ENCODE measurements at regions not wholly inside any gene's neighbourhood (a gene's known extent, or its start where the extent isn't known, plus 50 kb on each side); places are given as distances from the start of the nearest gene placed in this dataset.
"Not testable (repeated sequence)": the region's sequence is repeated elsewhere in the genome, so short reads cannot be mapped to it uniquely, and the experiment has no call there.

DNA sequence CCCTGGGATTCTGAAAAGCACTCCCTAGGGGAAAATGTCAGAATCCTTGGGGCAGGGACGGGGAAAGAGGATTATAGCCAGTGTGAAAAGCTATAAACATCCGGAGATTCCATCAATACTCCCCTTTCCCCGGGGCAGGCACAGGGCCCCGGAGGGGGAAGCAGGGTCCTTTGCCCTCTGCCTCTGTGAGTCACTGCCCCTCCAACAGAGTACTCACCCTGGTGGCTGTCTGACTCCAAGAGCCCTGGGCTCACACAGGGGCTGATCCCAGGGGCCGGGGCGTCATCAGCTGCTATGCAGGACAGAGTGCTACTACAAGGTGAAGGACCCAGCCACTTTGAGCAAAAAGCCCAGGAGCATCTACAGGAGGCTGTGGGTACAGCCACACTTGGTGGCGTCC is 133.0 kb upstream of the PRR20G start:
- no peak overlapping the region for H3K4me3 ChIP-seq (ENCODE audit: low read depth, low read length)

DNA sequence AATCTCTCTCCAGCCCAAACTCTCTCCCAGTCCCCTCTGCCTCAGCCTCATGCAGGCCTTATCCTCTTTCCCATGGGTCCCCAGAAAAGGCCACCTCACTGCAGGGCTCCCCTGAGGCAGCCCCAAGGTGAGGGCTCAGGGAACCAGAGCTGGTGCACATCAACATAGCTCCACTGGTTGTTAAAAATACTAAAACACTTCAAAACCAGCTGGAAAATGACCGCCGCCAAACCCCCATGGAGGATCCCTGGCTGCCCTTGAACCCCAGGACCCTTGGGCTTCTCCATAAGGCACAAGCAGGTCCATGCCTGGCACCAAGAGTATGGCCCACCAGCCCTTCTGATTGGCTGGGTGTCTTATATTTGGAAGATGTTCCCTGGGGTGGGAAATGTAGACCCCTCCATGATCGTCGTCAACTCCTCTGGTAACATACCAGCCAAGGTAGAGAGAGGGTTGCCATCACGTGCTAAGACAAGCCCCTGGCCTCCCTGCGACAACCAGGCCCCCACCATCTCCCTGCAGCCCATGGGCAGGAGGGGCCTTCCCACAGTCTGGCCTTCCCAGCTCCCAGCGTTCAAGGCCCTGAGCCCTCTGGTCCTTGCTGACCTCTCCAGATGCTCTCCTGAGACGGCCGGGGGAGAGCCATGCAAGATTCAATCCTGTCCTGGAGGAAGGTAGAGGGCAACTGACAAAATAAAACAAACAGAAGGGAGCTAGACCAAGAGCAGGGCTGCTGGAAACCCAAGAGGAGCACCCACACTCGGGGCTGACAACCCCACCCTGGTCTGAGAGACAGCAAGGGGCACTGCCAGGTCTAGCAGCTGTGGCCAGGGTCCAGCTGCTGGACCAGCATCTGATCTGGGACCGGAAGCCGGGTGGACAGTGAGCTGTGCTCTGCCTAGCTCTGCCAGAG is 132.1 kb upstream of the PRR20G start:
- H3K4me3 ChIP-seq (ENCODE audit: low read depth, low read length) = no peak overlapping the region

DNA sequence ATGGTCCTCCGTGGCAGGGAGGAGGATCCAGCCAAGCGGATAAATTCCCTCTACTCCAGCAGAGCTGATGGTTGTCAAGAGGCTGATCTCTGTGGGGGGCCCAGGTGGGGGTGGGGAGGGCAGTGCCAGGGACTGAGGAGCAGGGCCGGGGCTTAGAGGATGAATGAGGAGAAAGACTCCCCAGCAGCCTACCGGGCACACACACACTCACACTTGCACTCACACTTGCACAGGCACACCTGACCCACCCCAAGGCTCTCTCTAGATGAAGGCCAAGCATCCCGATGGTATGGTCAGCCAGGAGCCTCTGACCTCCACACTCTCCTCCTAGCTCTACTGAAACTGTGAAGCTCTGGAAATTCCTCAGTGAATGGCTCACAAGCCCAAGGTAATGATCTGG is 131.3 kb upstream of the PRR20G start:
- H3K4me3 ChIP-seq (ENCODE audit: low read depth, low read length) = no peak overlapping the region

DNA sequence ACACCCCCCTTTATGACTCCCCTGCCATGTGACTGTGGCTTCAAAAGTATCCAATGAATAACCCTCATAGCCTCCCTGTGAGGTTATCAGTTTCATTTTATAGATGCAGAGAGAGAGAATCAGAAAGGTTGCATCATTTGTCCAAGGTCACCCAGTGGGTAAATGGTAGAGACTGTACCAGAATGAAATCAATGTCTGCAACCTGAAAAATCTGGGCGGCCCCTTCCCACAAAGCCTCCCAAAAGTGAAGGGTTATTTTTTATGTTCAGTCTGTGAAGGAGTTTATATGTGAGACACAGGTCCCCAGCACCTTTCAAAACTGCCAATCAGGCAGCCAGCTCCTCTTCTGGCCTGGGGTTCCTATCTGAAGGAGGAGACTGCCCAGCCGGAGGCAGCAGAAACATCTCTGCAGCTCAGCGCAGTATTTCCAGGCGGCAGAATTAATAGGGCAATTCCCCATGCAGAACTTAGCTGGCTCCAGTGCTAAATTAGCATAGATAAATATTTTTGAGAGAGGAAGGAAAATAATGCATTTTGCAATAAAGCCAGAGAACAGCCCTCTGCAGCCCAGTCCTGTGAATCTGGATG is 130.8 kb upstream of the PRR20G start:
- H3K4me3 ChIP-seq (ENCODE audit: low read depth, low read length) = no peak overlapping the region

DNA sequence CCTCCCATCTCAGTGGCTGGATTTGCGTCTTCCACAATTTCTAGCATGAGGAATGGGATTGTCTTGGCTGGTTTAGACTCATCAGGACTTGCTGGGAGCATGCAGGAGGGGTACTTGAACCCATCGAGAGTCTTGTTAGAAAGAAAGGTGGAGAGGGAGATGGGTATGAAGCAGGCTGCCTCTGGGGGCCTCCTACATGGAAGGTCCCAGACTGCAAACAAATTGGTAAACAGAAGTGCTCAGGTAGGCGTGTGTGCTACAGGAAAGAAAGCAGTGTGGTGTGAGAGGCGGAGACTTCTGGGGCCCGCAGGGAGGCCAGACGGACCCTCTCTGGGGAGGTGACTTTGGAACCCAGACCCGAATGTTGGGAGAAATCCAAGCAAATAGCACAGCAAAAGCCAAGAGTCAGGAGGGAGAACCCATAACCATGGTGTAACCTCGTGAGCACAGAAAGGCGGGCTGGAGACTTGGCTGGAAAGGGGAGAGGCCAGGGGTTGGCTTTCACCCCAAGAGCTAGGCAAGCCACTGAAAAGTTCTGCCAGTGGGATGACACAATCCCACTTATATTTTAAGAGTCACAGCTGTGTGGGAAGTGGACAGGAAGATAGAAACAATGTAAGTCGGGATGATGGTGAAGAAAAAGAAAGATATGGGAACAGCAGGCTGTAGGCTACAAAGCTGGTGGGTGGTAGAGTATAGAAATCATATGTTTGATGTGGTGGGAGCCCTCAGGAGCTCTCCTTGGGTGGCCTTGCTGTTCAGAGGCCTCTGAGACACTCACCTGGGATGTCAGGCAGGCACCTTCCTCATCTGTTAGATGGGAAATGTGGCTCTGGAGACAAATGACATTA is 130.1 kb upstream of the PRR20G start:
- H3K4me3 ChIP-seq (ENCODE audit: low read depth, low read length) = no peak overlapping the region

DNA sequence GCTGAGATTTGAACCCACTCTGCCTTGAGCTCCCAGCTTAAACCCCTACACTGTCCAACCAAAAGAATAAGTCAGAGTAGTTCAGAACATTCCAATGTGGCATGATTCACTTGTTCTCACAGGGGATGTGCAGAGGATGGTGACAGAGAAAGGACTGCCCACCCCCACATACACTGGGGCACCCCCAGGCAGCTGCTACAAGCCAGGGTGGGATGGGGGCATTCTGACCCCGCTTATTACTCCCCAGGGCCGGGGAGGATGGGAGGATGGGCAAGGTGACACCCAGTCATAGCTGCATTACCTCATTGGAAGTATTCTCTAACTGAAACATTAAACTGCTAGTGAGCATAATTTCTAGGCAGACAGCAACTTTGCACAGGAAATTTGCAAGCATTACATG is 126.0 kb upstream of the PRR20G start:
- no peak overlapping the region for H3K4me3 ChIP-seq (ENCODE audit: low read depth, low read length)

DNA sequence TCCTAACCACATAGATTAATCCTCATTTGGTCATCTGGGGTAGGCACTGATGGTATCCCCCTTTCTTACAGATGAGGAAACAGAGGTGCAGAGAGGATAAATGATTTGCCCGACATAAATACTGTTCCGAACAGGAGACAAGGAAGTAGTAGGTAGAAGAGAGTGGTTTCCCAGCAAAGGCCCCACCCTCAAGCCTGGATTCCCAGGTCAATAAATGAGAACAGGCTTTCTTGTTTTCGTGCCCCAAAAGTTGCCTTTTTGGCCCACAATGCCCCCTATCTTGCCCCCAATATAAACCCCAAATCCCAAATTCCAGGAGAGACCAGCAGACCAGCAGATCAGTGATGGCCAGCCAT is 125.5 kb upstream of the PRR20G start:
- H3K4me3 ChIP-seq (ENCODE audit: low read depth, low read length) = no peak overlapping the region

DNA sequence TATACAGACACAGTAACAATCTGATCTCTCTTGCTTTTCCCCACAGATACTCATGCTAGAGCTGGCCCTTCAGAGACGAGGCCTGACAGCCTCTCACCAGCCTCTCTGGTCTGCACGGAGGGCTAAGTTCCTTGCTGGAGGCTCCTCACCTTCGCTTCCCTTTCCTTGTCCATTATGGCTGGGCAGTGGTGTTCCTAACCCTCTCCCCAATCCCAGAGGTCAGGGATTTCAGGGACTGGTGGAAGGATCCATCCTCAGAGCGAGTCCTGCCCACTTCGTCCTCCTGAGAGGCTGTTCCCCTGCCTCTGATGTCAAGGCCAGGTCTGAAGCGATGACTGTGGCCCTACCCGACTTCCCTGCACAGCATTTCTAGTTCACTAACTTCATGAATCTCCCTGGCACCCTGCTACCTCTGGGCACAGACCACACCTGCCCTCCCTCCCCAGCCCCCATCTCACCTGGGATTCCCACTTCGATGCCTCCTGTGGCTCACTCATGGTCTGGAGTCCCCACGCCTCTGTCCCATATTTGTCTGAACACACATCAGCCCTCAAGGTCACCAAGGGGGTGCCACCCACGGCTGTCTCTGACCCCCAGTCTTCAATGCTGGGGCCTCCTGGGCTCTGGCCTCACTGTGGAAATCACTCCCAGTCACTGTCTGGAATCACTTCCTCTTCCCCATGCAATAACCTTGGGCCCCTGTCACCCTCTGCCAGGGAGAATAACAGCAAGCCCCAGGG is 124.9 kb upstream of the PRR20G start:
- no peak overlapping the region for H3K4me3 ChIP-seq (ENCODE audit: low read depth, low read length)

DNA sequence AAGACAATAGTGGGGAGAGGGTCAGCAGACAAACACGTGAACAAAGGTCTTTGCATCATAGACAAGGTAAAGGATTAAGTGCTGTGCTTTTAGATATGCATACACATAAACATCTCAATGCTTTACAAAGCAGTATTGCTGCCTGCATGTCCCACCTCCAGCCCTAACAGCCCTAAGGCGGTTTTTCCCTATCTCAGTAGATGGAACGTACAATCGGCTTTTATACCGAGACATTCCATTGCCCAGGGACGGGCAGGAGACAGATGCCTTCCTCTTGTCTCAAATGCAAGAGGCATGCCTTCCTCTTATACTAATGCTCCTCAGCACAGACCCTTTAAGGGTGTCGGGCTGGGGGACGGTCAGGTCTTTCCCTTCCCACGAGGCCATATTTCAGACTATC is 124.0 kb upstream of the PRR20G start:
- H3K4me3 ChIP-seq (ENCODE audit: low read depth, low read length) = not testable (repeated sequence)

DNA sequence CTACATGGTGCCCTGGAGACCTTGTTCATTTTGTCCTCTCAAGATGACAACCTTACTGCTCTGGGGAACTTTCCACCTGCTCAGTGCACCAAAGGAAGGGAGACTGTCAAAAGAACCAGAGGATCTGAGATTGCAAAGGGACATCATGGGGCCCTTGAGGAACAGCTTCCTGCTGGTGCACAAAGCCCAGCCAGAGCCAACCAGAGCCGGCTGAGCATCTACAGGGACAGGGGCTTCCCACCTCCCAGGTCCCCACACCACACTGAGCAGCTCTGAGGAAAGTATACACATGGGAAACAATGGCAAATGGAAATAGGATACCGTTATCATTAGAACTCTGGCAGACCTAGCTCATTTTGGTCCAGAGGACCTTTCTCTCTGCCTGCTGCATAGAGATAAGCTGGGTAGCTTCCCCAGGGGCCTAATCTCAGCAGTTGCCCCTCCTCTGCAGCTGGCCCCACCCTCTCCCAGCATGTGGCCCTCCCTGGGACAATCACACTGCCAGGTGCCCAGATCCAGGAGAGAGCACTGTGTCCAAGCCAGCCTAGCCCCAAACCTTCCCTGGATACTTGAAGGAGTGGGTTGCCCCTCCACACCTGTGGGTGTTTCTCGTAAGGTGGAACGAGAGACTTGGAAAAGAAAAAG is 123.4 kb upstream of the PRR20G start:
- H3K4me3 ChIP-seq (ENCODE audit: low read depth, low read length) = no peak overlapping the region

DNA sequence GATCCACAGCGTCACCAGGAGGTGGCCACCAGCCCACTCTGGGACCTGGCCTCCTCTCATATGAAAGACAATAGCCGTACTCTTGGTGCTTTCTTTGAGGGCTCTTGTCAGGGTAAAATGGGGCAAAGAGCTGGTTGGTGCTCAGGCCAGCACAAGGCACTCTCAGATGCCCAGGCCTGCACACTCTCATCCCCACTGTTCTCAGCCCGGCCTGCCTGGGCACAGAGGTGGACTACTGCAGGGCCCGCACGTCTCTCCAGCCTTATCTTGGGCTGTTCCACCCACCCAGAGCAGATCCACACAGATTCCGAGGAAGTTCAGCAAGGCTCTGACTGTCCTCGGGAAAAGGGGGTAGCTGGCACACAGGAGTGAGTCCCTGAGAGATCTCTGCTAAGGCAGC is 122.8 kb upstream of the PRR20G start:
- no peak overlapping the region for H3K4me3 ChIP-seq (ENCODE audit: low read depth, low read length)

DNA sequence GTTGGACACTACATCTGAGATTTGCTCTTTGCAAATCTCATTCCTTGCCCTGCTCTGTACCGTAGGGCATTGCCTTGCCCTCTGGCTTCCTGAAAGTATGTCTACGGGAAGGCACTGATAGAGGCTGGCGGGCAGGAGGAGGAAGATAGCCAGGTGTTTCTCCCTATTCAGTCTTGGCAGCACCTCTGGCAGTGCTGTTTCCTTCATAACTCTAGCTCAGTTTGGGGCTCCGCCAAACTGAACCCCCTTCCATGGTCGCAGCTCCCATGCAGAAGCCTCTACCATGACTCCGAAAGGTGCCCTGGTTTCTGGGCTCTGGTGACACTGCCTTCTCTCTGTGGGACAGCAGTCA is 122.3 kb upstream of the PRR20G start:
- H3K4me3 ChIP-seq (ENCODE audit: low read depth, low read length) = no peak overlapping the region

DNA sequence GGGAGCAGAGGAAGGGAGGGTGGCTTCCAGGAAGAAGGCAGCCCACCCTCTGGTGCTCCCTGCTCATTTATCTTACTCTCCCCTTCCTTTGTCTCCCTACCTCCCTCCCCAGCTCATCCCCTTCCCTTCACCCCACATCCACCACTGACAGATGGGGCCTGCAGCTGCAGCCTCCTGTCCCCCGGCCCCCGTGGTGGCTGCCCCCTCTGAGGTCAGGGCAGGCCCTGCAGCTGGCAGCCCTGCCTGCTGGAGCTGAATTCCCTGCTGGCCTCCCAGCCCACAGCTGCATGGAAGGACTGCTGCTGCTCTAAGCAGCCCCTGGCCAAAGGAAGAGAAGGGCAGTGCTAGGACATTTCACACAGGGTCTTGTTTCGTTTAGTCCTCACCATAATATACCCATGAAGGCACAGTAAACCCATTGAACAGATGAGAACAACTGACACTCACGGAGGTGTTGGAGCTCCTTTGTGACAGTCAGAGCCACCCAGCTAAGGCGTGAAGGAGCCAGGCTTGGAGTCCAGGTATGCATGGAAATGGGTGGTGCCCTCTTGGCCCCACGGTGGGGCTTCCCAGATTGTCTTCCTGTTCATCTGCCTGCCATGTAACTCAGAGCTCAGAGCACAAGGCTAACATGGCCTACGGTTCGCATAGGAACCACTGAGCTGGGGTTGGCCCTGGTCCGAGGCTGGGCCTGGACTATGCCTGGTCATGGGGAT is 121.7 kb upstream of the PRR20G start:
- no peak overlapping the region for H3K4me3 ChIP-seq (ENCODE audit: low read depth, low read length)

DNA sequence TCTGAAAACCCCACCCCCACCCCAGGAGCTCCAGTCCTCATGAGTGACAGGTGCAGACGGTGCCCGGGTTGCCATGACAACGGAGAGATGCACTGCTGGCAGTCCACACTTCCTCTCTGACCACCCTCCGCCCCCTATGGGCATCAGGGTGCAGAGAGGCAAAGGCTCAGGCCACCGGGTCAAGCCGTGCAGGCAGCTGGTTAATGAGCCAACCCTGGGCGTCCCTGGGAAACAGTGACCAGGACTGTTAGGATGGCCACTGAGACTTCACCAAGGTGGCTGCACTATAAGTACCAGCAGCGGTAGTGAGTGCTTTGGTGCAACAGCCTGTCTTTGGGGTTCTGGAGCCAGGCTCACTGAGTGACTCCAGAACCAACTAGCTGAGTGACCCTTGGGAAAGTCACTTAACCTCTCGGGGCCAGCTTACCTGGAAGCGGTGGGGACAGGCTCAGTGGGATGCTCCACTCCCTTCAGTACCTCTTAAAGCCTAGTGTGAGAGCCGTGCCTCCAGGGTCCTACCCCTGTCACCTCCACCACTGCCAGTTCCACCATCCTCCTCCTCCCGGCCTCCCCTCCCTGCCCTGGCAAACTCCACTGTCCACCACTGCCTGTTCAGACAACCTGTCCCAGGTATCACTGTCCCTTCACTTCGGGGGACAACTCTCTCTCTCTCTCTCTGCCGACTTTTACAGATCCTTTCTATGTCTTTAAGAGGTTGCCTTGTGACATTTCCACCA is 121.0 kb upstream of the PRR20G start:
- no peak overlapping the region for H3K4me3 ChIP-seq (ENCODE audit: low read depth, low read length)

DNA sequence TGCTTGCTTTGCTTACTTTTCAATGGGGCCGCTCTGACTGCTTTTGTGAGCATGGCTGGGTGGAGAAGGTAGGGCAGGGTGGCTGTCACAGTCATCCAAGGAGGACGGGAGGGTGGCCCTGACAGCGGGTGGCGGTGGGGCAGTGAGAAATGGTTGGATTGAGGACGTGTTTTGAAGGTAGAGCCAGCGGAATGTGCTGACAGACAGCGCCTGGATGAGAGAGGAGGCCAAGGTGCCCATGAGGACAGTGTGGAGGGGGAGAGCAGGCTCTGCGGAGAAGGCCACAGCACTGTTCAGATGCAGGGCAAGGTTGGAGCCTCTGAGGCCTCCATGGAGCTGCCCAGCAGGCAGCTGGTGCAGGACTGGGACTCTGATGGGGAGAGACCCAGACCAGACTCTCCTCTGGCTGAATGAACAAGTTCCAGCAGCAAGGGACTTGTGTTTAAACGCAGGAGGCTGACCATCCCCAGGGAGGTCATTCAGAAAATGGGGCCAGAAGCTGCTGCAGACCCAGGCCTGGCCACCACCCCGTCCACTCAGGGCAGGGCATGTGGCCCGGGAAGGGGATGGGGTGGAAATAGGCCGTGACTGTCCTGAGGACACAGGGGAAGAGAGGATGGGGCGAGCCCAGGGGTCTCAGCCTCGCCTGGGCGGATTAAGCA is 120.3 kb upstream of the PRR20G start:
- H3K4me3 ChIP-seq (ENCODE audit: low read depth, low read length) = no peak overlapping the region

DNA sequence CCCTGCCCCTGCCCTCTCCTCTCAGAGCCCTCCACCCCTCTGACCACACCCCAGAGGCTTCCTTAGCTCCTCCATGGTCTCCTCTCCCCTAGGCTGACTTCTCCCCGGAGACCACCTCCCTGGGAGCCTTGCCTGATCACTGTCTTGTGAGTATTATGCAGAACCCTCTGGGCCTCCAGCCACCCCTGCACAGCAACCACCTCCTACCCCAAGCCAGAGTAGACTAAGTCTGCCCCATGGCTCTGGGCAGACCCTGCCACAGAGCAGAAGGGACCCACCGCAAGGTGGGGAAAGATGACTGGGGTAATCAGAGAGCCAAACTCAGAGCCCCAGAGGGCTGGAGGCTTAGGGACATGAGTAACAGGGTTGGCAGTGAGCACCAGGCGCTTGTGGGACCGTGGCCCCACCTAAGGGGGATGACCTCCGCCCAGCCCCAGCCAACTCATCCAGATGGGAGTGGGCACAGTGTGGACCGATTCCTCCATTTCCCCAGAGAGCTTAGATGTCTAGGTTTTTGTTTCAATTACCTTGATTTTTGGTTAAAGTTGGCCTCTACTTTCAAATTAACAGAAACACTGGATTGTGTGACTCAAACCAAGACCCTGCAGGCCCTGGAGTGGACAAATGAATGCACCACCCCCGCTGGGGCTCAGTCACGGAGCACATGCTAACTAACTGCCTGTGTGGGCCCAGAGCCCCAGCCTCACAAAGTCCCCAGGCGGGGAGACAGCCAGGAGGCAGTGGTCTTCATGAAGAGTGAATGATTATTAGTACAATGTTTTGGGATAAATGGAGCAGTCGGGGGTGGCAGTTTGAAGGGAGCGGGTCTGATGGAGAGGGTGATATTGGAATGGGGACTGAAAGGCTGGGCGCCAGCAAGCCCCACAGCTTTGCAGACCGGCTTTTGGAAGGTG is 119.4 kb upstream of the PRR20G start:
- H3K4me3 ChIP-seq (ENCODE audit: low read depth, low read length) = no peak overlapping the region

DNA sequence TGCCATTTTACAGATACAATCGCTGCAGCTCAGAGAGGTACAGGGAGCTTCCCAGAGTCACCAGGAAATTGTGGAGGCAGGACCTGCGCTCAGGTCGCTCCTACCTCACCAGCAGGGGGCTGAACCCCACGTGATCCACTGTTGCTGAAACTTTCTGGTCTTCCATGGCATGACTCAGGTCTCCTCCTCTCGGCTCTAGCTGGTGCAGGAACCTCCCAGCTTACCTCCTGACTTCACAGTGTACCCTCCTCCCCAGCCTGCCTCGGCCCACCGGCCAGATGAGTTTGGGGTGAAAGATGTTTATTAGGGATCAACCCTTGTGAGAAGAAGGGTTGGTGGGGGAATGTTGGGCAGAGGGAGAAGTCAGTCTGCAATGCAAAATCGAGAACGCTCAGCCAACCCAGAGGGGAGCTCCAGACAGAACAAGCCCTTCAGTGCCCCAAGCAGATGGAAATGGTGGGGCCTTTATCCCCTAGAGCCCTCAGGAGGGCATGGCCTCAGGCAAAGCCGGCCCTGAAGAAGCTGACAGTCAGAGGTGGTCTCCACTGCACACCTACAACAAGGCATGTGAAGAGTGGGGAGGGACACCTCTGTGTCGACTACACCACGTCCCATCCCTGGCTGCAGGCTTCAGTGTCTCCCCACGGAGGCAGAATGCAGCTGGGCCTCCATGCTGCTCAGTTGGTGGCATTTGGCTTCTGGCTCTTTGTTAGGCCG is 118.6 kb upstream of the PRR20G start:
- H3K4me3 ChIP-seq (ENCODE audit: low read depth, low read length) = no peak overlapping the region

Data from iPS-11a (cell line).